ENCODE measurements at regions not wholly inside any gene's neighbourhood (a gene's known extent, or its start where the extent isn't known, plus 50 kb on each side); places are given as distances from the start of the nearest gene placed in this dataset.
"Not testable (repeated sequence)": the region's sequence is repeated elsewhere in the genome, so short reads cannot be mapped to it uniquely, and the experiment has no call there.

DNA sequence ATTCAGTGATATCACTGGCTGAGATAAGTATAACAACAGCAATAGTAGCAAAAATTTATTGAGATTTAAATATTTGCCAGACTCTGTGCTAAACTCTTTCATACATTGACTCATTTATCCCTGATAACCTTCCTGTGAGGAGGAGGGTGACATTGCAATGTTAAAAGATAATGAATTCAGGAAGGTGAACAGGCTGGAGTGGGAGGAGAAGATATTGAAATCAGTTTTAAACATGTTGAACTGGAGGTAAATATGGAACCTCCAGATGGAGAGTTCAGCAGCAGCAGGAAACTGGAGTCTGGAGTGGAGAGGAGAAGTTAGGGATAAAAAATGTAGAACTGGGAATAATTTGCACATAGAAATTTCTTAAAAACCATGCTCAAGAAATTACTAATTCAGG is 142.0 kb upstream of the FAT3 start:
- H3K4me3 ChIP-seq (ENCODE audit: low read depth in 2 of 2, low read length in 1 of 2), result no peak overlapping the region
- no peaks in the 10 kb centered on the region for H3K27me3 ChIP-seq (ENCODE audit: insufficient read depth)
- no peaks in the 10 kb centered on the region for H3K4me1 ChIP-seq (ENCODE audit: control insufficient read depth in 1 of 2, insufficient read depth in 2 of 2, low read depth in 1 of 2, low read length in 1 of 2)
- no peaks in the 10 kb centered on the region for H3K9me2 ChIP-seq
- no peak overlapping the region for H3K9ac ChIP-seq
- no peaks in the 10 kb centered on the region for H3F3A ChIP-seq (replicated peaks; ENCODE audit: insufficient read depth)
- ChIA-PET POLR2A (no interaction called here), CTCF (no interaction called here)
- no peaks in the 10 kb centered on the region for H4K20me1 ChIP-seq (ENCODE audit: insufficient read depth)
- no peak overlapping the region for H3K27ac ChIP-seq (ENCODE audit: low read depth in 2 of 2, low read length in 1 of 2)
- no peak overlapping the region; the same call in 1 of the 2 replicates for H2AFZ ChIP-seq (ENCODE audit: low read depth)
- no peaks in the 10 kb centered on the region for H3K9me3 ChIP-seq
- H3K4me2 ChIP-seq, result no peak overlapping the region
- no peak for DNase-seq
- no peaks in the 10 kb centered on the region for H3K36me3 ChIP-seq (replicated peaks in 1 of 2; ENCODE audit: control insufficient read depth in 1 of 2, insufficient read depth in 2 of 2, low read length in 1 of 2)
- TF ChIP-seq RXRA (IDR thresholded peaks at IDR 0.05; ENCODE audit: borderline replicate concordance, low read depth), result no peak
- no peak for TF ChIP-seq MXI1 (IDR thresholded peaks at IDR 0.05; ENCODE audit: low read depth, low read length)
- no peak for TF ChIP-seq CTCF (IDR thresholded peaks at IDR 0.05)
- no peak for TF ChIP-seq POLR2AphosphoS5 (IDR thresholded peaks at IDR 0.05; ENCODE audit: low read depth, low read length)
- TF ChIP-seq SIN3A (IDR thresholded peaks at IDR 0.05; ENCODE audit: borderline replicate concordance, low read depth, low read length), result no peak
- no peak for TF ChIP-seq TEAD4 (IDR thresholded peaks at IDR 0.05; ENCODE audit: borderline replicate concordance, insufficient read depth)
- TF ChIP-seq RAD21 (IDR thresholded peaks at IDR 0.05; ENCODE audit: low read length), result no peak
- TF ChIP-seq FOSL2 (IDR thresholded peaks at IDR 0.05; ENCODE audit: borderline replicate concordance, low read depth), result no peak
- no peak for TF ChIP-seq NFIC (IDR thresholded peaks at IDR 0.05; ENCODE audit: borderline replicate concordance)
- TF ChIP-seq TAF1 (IDR thresholded peaks at IDR 0.05; ENCODE audit: borderline replicate concordance, low read depth, low read length), result no peak
- TF ChIP-seq EZH2phosphoT487 (IDR thresholded peaks at IDR 0.05; ENCODE audit: borderline replicate concordance, low read depth), result no peak
- TF ChIP-seq MEF2A (IDR thresholded peaks at IDR 0.05; ENCODE audit: borderline replicate concordance, low read depth), result no peak
- TF ChIP-seq, protein P1, sequence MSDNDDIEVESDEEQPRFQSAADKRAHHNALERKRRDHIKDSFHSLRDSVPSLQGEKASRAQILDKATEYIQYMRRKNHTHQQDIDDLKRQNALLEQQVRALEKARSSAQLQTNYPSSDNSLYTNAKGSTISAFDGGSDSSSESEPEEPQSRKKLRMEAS (IDR thresholded peaks at IDR 0.05; ENCODE audit: low read depth), result no peak
- no peak for TF ChIP-seq ELF1 (IDR thresholded peaks at IDR 0.05)
- TF ChIP-seq EP300 (IDR thresholded peaks at IDR 0.05; ENCODE audit: borderline replicate concordance in 1 of 2, low read depth in 1 of 2, low read length in 1 of 2), result no peak
- no peak for TF ChIP-seq FOXJ3 (CRISPR knock-in tag; IDR thresholded peaks at IDR 0.05)
- no peak for TF ChIP-seq CHD2 (IDR thresholded peaks at IDR 0.05; ENCODE audit: low read length, partially characterized antibody)
- no peak for TF ChIP-seq USF1 (IDR thresholded peaks at IDR 0.05; ENCODE audit: borderline replicate concordance, low read depth)
- TF ChIP-seq NRF1 (IDR thresholded peaks at IDR 0.05; ENCODE audit: low read depth, low read length), result no peak
- no peaks in the 10 kb centered on the region for H3K79me2 ChIP-seq (ENCODE audit: insufficient read depth)

DNA sequence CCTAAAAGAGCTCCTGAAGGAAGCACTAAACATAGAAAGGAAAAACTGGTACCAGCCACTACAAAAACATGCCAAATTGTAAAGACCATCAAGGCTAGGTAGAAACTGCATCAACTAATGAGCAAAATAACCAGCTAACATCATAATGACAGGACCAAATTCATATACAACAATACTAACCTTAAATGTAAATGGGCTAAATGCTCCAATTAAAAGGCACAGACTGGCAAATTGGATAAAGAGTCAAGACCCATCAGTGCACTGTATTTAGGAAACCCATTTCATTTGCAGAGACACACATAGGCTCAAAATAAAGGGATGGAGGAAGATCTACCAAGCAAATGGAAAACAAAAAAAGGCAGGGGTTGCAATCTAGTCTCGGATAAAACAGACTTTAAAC is 150.1 kb upstream of the FAT3 start:
- WGBS (ENCODE audit: low lambda C conversion rate), result 38% methylated on average over 1 of the region's 1 CpG
- DNase-seq; H3K27ac ChIP-seq (ENCODE audit: low read depth in 2 of 2, low read length in 1 of 2); H3K4me1 ChIP-seq (ENCODE audit: control insufficient read depth in 1 of 2, insufficient read depth in 2 of 2, low read depth in 1 of 2, low read length in 1 of 2); H3K79me2 ChIP-seq (ENCODE audit: insufficient read depth); H2AFZ ChIP-seq (ENCODE audit: low read depth); POLR2A ChIA-PET; H4K20me1 ChIP-seq (ENCODE audit: insufficient read depth); H3K4me3 ChIP-seq (ENCODE audit: low read depth in 2 of 2, low read length in 1 of 2); H3K9ac ChIP-seq; H3K27me3 ChIP-seq (ENCODE audit: insufficient read depth); H3K9me2 ChIP-seq; H3K36me3 ChIP-seq (replicated peaks in 1 of 2; ENCODE audit: control insufficient read depth in 1 of 2, insufficient read depth in 2 of 2, low read length in 1 of 2); H3K4me2 ChIP-seq; H3K9me3 ChIP-seq; CTCF ChIA-PET; H3F3A ChIP-seq (replicated peaks; ENCODE audit: insufficient read depth): not testable (repeated sequence)

Measured in SK-N-SH (cell line).